ENCODE measurements at regions not wholly inside any gene's neighbourhood (a gene's known extent, or its start where the extent isn't known, plus 50 kb on each side); places are given as distances from the start of the nearest gene placed in this dataset.

GRCh38 chr9:25374281-25374680, 304.0 kb downstream of the TUSC1 start:
- TF ChIP-seq ZBTB20 (CRISPR knock-in tag; IDR thresholded peaks at IDR 0.05; ENCODE audit: borderline replicate concordance, low read depth) (no peak), EZH2 (conservative IDR thresholded peaks at IDR 0.05; ENCODE audit: low read depth, low read length) (no peak)

Data from HepG2 (cell line).